EH (cell line): ENCODE measurements at regions not wholly inside any gene's neighbourhood (a gene's known extent, or its start where the extent isn't known, plus 50 kb on each side); places are given as distances from the start of the nearest gene placed in this dataset.
"Not testable (repeated sequence)": the region's sequence is repeated elsewhere in the genome, so short reads cannot be mapped to it uniquely, and the experiment has no call there.

Experiments
- DNase-seq: peaks from one replicate; pipeline ENCODE4 v3.0.0-alpha.2; 2015; ENCODE audit warnings: low read depth

DNA sequence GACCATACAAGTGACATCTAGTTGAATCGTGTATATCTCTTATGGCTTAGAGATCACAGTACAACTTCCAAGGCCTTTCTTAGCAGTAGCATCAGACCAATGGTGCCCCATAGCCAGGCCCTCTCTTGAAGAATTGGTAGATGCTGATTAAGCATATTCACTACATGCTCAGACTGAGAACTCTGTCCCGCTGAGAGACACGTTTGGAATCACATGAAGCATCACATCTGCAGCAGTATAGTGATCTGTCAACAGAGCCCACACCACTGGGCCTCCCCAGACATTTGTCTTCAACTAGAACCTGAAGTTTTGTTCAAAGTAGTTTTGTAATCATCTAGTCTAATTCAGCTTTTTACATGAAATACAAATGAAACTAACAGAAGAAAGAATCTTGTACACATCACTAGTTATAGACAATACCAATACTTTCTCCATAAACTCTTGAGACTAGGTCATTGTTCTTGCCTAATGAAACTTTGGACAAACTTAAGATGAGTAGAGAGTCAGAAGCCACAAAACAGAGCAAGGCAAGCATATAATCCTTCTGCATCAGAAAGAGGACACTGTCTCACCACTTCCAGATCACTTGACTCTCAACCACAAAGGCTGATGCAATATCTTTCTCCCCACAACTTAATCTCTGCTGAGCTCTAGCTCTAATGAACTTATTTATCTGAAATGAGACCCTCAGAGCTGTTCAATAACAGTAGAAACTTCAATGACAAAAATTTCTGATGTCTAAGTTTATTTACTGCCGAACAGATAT is 182.7 kb downstream of the TBX18 start:
- peak; percentile 81 for DNase-seq

DNA sequence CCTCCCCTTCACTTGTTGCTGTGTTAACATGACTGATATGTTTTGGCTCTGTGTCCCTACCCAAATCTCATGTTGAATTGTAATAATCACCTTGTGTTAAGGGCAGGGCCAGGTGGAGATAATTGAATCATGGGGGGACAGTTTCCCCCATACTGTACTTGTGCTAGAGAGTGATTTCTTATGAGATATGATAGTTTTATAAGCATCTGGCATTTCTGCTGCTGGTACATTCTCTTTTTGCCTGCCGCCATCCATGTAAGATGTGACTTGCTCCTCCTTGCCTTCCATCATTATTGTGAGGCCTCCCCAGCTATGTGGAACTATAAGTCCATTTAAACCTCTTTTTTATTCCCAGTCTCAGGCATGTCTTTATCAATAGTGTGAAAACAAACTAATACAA is 185.0 kb downstream of the TBX18 start:
- no peak for DNase-seq

DNA sequence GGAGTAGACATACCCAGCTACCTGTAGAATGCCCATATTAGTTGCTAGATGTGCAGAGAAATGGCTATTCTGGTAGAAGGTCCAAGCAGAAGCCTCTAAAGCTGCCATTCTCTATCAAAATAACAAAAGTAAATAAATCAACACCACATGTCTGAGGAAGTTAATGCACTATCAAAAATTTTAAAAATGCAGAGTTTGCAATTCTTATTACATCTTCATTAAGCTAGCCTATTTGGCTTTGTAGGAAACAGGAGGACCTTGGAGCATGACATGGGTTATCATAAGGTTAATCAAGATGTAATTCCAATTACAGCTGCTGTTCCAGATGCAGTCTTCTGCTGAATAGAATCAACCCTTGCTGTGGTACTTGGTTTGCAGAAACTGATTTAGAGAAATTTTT is 188.4 kb downstream of the TBX18 start:
- no peak for DNase-seq

DNA sequence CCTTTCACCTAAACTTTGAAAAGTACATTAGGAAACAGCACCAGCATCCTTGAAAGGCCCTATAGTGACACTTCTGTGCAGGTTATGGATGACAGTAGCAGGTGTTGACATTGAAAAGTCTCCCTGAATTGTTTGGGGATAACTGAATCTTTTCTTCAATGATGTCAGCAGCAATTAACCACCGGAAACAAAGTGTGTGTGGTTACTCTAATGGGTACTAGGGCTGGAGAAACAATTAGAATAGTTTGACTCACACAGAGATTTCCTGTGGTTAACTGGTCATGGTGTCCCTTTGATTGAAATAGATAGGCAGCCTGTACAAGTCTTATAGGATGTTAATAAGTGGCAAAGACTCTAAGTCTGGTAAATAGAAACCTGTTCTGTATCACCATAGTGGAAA is 189.1 kb downstream of the TBX18 start:
- DNase-seq, result peak; percentile 87

DNA sequence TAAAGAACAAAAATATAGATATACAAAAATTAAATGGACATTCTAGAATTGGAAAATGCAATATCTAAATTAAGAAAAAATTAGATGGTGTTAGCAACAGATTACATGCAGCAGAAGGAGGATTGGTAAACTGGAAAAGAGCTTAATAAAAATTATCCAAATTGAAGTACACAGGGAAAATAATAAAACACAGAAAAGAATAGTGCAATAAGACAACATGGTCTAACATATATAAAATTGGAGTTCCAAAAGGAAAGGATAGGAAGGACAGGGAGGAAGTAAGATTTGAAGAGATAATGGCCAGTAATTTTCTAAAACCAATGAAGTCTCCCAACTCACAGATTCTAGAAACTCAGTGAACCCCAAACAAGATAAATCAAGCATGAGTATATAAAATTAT is 194.5 kb downstream of the TBX18 start:
- no peak for DNase-seq

DNA sequence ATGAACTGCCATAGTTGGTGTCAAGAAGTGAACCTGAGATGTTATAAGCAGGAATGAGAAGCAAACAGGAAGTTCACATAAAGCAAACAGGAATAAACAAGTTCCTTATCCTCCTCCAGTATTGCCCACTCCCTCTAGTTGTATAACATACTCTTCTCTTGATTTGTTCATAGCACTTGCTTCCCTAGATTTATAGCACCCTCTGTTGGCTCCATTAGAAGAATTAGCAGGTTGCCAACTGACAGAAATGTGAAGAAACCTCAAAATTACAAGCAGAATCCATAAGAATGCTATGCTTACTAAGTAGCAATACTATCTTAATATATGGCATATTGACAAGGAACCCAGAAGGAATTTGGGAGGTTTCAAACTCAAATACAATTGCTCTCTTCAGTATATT is 195.4 kb downstream of the TBX18 start:
- peak; percentile 65 for DNase-seq

DNA sequence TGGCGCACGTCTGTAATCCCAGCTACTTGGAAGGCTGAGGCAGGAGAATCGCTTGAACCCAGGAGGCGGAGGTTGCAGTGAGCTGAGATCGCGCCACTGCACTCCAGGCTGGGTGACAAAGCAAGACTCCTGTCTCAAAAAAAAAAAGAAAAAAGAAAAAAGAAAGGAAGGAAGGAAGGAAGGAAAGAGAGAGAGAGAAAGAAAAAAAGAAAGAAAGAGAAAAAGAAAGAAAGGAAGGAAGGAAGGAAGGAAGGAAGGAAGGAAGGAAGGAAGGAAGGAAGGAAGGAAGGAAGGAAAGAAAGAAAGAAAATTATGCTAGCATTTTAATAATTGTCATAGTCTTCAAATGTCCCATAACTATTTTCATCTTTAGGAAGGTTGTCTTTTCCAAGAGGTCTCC is 198.7 kb downstream of the TBX18 start:
- not testable (repeated sequence) for DNase-seq

DNA sequence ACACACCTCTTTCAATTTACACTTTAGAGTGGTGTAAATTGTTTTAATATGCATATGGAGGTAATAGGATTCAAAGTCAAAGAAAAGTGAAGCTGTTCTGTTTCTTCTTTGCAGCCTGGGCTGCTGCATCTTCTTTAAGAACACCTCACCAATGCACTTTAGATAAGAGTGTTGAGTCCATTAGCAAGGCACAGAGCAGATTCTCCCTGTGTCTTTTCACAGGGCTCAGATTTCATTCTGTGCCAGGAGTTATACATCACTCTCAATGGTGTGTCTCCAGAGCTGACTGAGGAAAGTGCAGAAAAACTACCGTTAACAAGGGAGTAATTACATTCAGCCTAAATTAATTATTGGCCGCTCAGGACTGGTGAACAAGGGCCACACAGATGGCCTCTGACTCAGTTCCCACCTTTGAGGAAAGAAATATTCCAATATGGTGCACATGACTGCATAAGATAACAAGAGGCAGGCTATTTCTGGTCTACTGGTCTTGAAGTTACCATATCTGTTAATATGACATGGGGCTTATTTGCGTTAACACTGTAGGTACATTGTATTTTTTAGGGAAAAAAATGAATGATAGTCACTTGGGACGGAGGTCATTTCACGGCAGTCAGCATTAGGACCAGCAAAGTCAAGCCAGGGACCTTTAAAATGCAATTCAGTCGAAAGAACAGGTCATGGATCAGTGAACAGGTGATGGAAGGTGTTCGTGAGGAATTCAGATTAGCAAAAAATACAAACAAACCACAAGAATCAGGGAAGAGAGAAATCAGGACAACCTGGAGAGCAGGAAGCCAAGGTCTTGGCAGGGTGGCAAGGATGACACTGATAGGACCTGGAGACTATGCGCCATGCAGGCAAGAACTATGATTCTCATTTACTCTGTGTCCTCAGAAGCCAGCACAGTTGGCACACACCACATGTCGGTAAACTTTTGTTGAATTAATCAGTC is 203.7 kb downstream of the TBX18 start:
- DNase-seq, result no peak

DNA sequence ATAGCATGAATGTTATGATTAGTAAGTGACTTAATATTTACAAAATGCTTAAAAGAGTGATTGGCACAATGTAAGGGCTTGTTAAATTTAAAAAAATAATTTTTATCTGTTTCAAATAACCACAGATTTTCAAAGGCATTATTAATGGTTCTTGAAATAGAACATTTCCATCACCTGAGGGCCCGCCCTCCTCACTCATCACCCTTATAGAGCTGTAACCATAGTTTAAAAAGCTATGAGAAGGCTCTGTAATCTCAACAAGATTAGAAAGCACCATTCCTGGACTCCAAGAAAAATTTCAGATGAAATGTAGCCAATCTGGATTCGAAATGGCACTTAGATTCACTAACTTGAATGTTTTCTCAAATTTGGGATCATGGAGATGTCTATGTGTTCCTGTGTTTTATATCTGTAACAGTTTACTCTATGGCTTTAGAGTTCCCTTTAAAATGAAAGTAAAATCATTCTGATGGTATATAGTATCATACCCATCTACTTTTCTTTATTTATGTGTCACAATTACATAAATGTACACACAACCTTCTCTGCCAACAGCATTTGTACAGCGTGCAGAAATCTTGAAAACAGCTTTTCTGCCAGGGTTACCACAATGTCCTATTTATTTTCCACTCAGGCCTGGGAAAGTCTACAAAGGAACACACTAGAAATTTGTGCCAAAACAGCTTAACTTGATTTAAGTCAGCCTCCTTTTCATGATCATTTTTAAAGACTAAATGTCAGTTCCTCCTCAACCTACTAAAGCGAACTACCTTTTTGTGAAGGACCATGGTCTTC is 207.7 kb downstream of the TBX18 start:
- DNase-seq, result no peak

DNA sequence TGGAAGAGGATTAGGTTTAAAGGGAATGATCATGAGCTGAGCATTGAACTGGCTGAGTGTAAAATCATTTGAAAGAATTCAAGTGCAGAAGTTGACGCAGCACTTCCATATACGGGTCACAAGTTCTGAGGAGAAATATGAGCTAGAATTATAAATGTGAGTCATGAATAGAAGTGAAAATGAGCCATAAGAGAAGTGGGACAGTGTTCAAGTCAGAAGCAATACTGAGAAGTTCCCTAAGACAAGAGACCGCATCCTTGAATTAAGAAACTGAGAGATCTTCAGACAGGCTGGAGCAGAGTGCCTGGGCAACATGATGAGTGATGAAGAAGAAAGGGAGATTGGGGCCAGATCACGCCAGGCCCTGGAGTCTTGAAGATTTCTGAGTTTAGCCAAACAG is 209.7 kb downstream of the TBX18 start:
- no peak for DNase-seq

DNA sequence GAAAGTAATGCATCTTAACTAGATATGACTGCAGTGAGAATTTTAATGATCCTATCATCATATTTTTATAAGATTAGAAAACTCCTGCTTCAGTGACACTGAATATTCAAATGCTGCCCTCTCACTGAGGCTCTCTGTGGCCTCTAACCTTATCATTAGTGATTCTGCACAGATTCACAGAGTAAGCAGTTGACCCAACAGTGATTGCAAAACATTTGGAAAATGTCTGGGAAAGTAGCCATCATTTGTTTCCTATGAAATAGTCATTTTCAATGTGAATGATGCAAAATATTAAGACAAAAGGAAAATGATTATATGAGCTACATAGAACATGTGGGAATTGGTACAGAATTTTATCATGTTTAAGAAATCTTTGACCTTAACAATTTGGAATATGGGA is 210.3 kb downstream of the TBX18 start:
- DNase-seq, result peak; percentile 43

DNA sequence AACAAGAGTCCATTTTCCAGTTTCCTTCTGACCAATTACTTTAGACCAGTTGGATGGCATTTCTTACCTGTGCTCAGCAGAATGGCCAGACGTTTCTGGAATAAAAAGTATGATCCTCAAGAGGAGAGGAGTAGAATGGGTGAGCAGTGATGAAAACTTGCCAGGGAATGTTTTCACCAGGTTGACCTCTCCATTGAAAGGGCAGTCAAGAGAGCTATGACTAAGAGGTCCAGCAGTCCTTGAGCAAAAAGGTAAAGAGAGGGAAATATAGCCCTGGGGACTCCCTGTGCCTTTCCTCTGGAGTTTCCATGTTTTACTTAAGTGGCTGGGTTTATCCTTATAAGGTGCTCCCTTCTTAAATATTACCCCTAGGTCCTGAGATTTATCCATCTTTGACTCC is 210.9 kb downstream of the TBX18 start:
- no peak for DNase-seq

DNA sequence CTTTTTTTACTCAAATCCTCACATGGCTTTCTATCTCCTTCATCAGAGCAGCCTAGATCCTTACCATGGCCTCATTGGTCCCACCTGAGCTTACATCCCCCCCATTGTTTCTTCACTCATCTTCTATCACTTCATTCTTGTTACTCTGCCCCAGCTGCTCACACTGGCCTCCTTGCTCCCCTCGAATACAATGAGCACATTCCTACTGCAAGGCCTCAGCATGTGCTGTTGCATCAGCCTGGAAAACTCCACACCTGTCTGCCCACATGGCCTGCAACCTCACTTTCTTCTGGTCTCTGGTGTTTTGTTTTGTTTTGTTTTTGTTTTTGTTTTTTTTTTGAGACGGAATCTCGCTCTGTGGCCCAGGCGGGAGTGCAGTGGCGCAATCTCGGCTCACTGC is 212.6 kb downstream of the TBX18 start:
- DNase-seq, result no peak

DNA sequence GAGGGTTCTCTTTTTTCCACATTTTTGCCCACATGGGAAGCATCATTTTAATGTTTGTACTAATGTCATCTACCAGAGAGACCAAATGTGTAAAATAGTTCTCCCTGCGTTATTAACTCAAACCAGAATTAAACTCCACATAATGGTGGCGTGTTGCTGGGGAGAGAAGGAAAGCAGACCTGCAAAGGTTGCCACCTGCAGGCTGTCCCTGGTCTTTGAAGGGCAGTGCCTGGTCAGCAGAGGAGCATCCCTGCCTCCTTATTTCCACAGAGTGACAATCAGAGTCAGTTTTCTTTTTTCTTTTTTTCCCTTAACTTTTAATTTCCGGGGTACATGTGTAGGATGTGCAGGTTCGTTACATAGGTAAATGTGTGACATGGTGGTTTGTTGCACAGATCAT is 214.5 kb downstream of the TBX18 start:
- DNase-seq, result no peak

DNA sequence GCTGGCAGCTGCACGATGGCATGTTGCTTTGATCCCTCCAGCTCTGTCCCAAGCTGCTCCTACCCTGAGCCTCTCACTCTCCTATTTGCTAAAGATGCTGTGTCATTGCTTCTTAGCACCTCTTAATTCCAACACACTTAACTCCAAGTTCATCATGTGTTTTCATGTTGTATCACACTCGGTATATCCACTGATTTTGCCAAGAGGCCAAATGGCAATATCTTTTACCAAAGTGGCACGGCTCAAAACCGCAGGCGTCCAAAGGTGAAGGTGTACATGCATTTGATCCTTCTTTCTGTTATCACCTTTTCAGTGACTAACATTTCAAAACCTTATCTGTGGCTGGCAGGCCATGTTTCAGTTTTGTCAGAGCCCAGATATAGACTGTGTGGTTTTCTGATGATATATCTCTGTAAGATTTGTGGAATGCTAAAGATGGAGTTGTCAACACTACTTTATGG is 217.0 kb downstream of the TBX18 start:
- DNase-seq, result peak; percentile 28

DNA sequence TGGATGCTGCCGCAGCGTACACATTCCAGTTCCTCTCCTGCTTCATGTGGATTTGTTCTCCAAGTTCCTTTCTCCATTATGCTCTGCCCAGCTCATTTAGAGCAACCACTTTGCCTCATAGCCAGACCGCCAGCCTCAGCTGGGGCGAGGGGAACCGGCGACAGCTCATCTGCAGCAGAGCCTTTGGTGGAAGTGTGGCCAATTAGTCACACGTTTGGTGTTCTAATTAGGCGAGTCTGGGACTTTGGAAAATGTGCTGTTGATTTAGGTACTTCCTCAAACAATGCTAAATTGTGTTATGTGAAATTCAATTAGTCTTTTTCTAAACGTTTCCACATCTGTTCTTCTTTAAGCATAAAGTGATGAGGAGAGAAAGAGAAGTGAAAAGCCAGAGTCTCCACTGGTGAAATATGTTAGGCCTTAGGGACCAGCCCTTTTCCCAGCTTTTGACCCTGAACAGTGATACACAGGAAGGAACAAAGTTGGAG is 217.9 kb downstream of the TBX18 start:
- peak; percentile 62 for DNase-seq

DNA sequence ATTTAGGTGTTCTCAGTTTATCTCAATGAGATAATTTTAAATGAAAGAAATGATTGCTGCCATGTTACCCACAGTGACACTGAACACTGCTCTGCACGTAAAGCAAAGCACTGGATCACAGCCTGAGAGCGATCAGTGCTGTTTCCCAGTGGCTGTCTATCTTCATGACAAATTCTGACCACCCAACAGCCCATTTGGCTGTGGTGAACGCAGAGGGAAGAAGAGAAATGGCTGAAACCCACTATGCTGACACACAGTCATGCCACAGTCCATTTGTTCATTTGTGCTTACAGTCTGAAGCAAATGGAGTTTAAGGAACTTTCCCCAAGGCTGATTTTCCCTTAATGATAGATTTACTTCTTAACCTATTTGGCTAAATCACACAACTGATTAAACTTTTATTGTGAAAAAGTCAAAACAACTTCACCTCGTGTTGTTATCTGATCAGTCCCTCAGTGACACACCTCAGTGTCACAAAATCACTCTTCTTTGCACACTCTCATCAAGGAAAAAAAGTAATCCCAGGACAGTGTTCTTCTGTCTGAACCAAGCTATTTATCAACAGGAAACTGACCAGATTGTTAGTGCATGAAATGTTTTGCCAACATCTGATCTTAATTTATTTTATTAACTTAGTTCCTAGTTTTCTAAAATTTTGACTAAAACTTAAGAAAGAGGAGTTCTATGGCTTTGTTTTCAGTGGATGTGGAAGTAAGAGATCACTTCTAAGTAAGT is 225.1 kb downstream of the TBX18 start:
- DNase-seq, result no peak

DNA sequence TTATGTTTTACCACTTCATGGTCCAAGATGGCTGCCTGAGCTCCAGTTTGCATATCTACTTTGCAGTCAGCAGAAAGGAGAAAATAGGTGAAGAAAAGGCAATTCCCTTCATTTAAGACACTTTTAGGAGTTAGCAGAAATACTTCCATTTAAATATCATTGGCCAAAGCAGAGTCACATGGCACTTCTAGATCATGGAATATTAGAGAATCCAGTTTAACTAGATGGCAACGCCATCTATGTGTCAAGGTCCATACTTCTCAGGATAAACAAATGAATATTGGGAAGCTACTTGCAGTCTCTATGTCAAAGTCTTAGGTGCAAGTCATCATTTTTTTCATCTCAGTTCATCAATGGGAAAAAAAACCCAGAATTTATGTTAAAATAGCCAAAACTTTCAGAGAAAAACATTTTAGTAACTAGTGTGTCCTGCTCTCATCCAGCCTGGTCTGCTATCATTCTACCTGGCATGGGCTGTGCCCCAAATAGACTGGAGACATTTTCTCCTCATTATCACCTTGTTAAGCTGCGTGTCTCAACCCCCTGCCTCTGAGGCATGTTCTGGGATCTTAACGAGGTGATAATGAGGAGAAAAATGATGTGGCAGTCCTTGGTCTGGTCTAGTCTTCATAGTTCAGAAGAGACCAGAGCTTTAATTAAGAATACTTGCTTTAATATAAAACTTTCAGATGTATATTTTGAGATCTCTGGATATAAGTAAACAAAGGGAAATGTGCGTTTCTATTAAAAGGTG is 227.3 kb downstream of the TBX18 start:
- no peak for DNase-seq

DNA sequence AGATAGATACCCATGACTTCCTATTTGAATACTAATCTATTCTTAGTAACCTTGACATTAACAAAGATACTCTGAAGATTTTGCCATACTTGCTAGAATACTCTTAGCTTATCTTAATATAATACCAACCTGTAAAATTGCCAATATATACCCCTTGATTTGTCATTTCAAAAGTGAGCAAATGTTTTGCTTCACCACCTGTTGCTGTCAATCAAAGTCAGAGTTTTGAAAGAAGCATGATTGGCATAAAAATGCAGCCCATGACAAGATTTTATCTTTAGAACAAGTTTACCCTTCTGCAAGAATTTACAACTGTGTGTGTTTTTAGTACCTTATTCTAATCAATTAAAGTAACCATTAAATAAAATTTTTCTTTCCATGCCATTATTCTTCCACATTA is 236.2 kb downstream of the TBX18 start:
- no peak for DNase-seq

DNA sequence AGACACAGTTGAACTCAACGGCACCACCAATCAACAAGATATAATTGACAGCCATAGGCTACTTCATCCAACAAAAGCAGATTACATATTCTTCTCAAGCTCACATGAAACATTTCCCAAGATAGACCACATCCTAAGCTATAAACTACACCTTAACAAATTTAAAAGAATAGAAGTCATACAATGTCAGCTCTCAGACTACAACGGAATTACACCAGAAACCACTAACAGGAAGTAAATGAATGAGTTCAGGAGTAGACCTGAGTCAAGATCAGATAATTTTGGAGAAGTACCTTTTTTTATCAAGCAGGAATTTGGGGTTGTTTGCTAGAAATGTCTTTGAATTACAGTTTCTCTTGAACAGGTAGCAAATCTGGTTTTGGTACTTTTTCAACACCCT is 237.8 kb downstream of the TBX18 start:
- DNase-seq, result no peak

DNA sequence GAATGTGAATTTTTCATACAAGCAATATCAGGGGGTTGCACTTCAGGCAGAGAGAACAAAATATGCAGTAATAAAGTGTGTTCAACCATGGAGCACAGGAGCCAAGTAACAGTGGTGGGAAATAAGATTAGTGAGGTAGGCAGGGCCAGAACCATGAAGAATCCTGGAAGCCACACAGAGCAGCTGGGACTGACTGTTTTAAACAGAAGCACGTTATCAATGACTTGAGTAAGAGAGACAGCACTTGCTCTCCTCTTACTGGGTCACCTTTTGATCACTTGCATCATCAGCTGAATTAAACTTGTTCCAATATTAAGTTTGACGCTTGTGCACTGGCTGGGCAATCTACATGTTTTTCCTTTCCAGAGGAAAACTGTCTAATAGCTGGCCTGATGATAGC is 238.5 kb downstream of the TBX18 start:
- no peak for DNase-seq
